Prostate gland (tissue), 2 donors: ENCODE measurements at regions not wholly inside any gene's neighbourhood (a gene's known extent, or its start where the extent isn't known, plus 50 kb on each side); places are given as distances from the start of the nearest gene placed in this dataset.

Experiments
- POLR2A ChIP-seq: fragments of 450-650 bp; IDR thresholded peaks from one replicate; pipeline ENCODE4 v1.6.1; 2016; ENCODE audit warnings: antibody characterized with exemption, mild to moderate bottlenecking
- POLR2AphosphoS5 ChIP-seq: sonication (generic); formaldehyde crosslinking; IDR thresholded peaks from one replicate; pipeline ENCODE4 v1.6.1; 2017; ENCODE audit warnings: antibody characterized with exemption
- TF ChIP-seq, protein P1 (sequence below), 4 experiments: fragments of 200-600 bp in 2 of 4; fragments of 450-650 bp in 2 of 4; sonication (generic) in 2 of 4; IDR thresholded peaks; 1 replicate in 3 of 4; 2 replicates in 1 of 4; pipeline ENCODE4 v1.5.1; 2016 to 2019; ENCODE audit warnings: antibody characterized with exemption in 4 of 4, mild to moderate bottlenecking in 2 of 4, moderate library complexity in 2 of 4

DNA sequence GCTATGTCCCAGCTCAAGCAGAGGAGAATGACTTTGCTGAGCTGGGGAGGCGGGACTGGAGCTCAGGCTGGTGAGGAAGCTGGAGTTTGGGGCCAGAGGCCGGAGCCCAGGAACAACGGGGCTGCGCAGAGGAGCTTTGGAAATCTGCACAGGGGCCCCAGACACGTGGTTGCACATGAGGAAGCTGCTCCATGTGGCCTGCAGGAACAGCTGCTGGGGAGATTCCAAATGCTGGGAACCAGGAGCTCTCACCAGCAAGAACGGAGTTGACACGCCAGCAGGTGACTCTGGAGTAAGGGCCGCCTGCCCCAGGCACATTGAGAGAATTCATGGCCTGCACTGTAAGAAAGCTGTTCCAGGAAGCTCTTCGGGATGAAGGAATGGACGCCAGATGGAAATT, 91.0 kb downstream of the OLFM1 start:
- TF ChIP-seq, protein P1, sequence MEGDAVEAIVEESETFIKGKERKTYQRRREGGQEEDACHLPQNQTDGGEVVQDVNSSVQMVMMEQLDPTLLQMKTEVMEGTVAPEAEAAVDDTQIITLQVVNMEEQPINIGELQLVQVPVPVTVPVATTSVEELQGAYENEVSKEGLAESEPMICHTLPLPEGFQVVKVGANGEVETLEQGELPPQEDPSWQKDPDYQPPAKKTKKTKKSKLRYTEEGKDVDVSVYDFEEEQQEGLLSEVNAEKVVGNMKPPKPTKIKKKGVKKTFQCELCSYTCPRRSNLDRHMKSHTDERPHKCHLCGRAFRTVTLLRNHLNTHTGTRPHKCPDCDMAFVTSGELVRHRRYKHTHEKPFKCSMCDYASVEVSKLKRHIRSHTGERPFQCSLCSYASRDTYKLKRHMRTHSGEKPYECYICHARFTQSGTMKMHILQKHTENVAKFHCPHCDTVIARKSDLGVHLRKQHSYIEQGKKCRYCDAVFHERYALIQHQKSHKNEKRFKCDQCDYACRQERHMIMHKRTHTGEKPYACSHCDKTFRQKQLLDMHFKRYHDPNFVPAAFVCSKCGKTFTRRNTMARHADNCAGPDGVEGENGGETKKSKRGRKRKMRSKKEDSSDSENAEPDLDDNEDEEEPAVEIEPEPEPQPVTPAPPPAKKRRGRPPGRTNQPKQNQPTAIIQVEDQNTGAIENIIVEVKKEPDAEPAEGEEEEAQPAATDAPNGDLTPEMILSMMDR (IDR thresholded peaks at IDR 0.05), result no peak
- no peak for TF ChIP-seq POLR2A
- TF ChIP-seq POLR2AphosphoS5, result no peak
